ENCODE measurements at regions not wholly inside any gene's neighbourhood (a gene's known extent, or its start where the extent isn't known, plus 50 kb on each side); places are given as distances from the start of the nearest gene placed in this dataset.

DNA sequence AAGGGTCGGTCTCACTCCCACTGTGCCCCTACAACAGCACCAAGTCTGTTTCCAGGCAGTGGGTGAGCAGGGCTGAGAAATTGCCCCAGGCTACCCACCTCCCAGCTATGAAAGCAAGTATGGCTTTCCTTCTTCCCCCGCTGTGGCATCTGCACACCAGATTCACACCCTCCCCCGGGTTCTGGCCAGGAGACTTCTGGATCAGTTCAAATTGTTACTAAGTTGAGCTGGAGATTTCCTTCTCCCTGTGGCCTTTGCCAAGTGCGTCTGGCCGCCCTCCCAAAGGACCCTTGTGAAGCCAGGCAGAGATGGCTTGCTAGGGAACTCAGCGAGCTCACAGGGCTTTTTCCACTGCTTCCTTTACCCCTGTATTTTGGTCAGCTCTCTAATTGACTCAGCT is 555.4 kb downstream of the SH2D4B start:
- no peak for TF ChIP-seq POLR2AphosphoS5 (IDR thresholded peaks at IDR 0.05; ENCODE audit: insufficient read depth in 1 of 2, low read depth in 1 of 2)
- TF ChIP-seq, protein P1, sequence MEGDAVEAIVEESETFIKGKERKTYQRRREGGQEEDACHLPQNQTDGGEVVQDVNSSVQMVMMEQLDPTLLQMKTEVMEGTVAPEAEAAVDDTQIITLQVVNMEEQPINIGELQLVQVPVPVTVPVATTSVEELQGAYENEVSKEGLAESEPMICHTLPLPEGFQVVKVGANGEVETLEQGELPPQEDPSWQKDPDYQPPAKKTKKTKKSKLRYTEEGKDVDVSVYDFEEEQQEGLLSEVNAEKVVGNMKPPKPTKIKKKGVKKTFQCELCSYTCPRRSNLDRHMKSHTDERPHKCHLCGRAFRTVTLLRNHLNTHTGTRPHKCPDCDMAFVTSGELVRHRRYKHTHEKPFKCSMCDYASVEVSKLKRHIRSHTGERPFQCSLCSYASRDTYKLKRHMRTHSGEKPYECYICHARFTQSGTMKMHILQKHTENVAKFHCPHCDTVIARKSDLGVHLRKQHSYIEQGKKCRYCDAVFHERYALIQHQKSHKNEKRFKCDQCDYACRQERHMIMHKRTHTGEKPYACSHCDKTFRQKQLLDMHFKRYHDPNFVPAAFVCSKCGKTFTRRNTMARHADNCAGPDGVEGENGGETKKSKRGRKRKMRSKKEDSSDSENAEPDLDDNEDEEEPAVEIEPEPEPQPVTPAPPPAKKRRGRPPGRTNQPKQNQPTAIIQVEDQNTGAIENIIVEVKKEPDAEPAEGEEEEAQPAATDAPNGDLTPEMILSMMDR (IDR thresholded peaks at IDR 0.05) = no peak
- TF ChIP-seq POLR2A (IDR thresholded peaks at IDR 0.05) = no peak
